ENCODE measurements at regions not wholly inside any gene's neighbourhood (a gene's known extent, or its start where the extent isn't known, plus 50 kb on each side); places are given as distances from the start of the nearest gene placed in this dataset.

- no peak for ATAC-seq (ENCODE audit: poor library complexity)
- no peak for DNase-seq
- intact Hi-C loops (cut with DNase I): no loop called here
These were observed 82.0 kb upstream of the FSTL4 start for GRCh38 chr5:133694181-133694831.

DNA sequence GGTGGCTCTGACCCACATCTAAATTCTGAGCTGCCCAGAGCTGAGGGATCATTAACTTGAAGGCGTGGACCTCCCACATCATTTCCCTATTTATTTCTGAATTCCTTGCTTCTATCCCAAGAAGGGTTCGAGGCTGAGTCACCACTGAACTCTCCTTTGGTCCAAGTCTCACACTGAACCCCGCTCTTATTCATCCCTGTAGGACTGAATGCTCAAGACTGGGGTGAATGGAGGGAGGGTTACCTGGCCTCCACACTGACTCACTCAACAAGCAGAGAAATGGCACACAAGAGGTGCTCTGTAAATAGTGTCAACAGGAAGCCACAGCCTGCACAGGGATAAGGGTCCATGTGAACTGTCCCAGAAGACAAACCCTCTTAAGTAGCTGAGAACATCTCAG is 79.1 kb upstream of the FSTL4 start:
- ATAC-seq (ENCODE audit: poor library complexity) (no peak), DNase-seq (no peak)
- intact Hi-C loops (cut with DNase I): no loop called here

- ATAC-seq (ENCODE audit: poor library complexity): no peak
- intact Hi-C loops (cut with DNase I): no loop called here
- DNase-seq: no peak
These were observed 78.4 kb upstream of the FSTL4 start for GRCh38 chr5:133690746-133691145.

- intact Hi-C loops (cut with DNase I): no loop called here
These were observed 76.0 kb upstream of the FSTL4 start for GRCh38 chr5:133688391-133688790.

DNA sequence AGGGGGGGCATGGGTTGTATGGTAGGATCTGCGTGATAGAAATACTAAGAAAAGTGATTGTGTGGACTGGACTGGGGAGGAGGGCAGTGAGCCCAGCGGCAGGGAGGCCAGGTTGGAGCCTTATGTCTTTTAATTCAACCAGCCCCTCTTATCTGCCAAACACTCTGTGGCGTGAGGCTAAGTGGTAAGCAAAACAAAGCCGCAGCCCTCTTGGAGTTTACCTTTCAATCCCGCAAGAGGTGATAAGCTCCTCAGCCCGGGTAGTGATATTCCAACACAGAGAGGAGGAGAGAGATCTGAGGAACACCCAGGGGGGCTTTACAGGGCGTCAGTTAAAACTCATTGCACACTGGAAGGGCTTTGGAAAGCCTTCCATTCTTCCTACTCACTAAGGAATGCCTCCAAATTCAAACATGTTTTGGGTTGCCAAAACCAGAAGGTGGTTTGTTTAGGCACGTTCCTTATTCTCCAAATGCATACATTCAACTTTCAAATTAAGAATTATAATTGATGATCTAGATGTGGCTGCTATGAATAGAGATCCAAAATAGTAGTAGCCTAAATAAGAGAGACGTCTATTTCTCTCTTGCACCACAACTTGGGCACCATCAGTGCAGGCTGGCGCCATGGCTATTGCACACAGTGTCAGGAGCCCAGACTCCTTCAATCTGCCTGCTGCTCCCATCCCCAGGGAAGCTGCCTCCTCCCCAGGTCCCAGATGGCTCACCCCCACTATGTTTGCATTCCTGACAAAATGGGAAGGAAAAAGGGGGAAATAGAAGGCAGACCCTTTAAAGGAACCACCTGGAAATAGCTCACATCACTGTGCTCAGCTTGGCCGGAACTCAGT is 75.1 kb upstream of the FSTL4 start:
- DNase-seq: no peak
- intact Hi-C loops (cut with DNase I): no loop called here
- ATAC-seq (ENCODE audit: poor library complexity): no peak

More at GRCh38 chr5:133688391-133688790, 76.0 kb upstream of the FSTL4 start:
- ATAC-seq (ENCODE audit: poor library complexity) (no peak), DNase-seq (no peak)

DNA sequence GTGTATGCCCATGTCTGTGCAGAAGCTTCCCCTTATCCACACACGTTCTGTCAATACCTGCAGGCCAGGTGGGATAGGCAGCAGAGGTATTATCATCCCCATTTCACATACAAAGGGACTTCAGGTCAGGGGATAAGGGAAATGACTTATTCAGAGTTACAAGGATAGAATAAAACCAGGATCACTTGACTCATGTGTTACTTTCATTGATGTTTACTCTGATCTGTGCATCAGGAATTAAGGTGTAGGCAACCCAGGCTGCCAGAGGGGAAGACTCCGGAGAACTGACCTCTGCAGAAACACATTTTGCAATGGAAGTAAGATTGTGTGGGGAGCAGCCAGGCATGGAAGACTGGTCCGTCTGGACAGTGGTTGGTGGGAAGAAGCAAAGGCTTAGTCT is 74.2 kb upstream of the FSTL4 start:
- DNase-seq: no peak
- intact Hi-C loops (cut with DNase I): no loop called here
- ATAC-seq (ENCODE audit: poor library complexity): no peak

GRCh38 chr5:133685402-133686018 is 73.2 kb upstream of the FSTL4 start:
- intact Hi-C loops (cut with DNase I): no loop called here
- ATAC-seq (ENCODE audit: poor library complexity): no peak
- no peak for DNase-seq

GRCh38 chr5:133683646-133684596 is 71.6 kb upstream of the FSTL4 start:
- no peak for DNase-seq
- intact Hi-C loops (cut with DNase I): no loop called here
- no peak for ATAC-seq (ENCODE audit: poor library complexity)

DNA sequence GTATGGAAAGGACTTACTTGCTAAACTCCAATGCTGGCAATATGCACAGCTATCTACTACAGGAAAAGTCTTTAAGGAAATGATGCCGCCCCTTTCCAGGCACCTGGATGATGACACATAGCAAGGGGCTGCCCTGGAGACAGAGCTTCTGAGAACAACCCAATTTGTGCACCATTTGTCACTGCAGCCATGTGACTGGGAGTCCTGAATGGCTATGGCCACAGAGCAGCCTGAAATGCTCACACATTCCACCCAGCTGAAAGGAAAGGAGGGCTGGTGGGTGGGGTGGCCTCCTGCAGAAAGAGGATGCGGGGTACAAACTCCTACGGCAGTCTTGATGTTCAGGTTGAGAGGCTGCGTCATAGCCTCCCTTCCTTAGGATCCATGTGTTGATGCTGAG is 70.1 kb upstream of the FSTL4 start:
- DNase-seq: no peak
- no peak for ATAC-seq (ENCODE audit: poor library complexity)
- intact Hi-C loops (cut with DNase I): no loop called here

DNA sequence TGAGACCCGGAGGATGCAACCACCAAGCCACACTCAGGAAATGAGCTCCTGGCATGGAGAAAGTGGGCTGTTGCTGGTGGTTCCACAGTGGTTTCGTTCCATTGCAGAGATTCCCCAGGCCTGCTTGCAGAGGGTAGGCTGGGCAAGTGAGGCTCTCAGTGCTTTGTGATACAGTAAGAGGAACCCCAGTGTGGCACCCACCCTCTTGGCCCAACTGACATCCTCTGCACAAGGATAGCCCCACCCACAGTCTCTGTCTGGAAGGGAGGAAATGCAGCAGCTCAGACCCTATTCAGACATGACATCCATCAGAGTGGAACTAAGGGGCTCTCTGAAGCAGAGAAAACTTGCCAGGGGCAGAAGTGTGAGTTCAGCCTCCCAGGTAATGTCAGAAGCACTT is 69.6 kb upstream of the FSTL4 start:
- DNase-seq (no peak), ATAC-seq (ENCODE audit: poor library complexity) (no peak)
- intact Hi-C loops (cut with DNase I): no loop called here

DNA sequence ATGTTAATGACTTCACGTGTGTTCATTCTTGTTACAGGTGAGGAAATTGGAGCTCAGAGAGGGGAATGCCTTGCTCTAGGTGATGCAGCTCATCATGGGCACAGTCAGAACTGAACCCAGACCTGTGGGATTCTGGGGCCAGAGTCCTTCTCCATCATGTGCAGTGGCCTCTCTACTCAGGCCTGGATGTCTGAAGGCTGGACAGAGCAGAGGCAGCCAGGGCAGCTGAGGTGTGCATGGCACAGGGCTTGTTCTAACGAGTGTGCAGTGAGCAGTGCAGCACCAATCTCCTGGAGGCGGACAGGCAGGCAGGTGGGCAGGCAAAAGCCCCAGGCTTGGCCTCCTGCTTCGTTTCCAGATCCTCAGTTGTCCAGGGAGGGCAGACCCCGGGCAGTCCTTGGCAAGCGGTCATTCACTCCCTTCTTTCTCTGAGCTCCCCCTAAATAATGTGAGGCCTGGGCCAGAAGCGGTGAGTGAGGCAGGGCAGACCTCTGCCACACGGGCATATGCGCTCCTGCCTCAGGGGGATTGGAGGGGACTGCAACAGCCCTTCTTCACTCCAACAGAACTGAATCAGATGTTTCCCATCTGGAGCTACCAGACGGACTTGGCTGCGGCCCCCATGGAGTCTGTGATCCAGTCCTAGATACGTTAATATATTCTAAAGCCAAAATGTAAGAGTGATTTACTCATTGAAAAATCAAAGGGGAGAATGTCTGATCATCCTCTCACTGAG is 68.7 kb upstream of the FSTL4 start:
- DNase-seq (no peak), ATAC-seq (ENCODE audit: poor library complexity) (no peak)
- intact Hi-C loops (cut with DNase I): no loop called here

DNA sequence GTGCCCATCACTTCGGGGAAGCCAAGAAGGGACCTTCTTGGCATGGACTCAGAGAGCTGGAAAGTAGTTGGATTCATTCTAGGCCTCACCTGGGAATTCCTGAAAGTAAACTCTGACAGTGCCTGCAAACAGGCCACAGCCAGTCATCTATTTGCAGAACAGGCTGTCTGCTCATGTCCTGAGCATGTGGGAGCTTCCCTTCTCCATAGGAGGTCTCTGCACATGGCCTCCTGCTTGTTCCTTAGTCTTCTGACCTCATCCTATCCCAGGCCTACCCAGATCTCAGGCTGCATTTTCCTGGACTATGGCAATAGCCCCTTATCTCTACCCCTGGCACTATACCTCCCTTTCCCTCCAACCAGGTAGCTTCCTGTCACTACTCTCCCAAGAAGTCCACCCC is 67.2 kb upstream of the FSTL4 start:
- ATAC-seq (ENCODE audit: poor library complexity): no peak
- intact Hi-C loops (cut with DNase I): no loop called here
- no peak for DNase-seq

DNA sequence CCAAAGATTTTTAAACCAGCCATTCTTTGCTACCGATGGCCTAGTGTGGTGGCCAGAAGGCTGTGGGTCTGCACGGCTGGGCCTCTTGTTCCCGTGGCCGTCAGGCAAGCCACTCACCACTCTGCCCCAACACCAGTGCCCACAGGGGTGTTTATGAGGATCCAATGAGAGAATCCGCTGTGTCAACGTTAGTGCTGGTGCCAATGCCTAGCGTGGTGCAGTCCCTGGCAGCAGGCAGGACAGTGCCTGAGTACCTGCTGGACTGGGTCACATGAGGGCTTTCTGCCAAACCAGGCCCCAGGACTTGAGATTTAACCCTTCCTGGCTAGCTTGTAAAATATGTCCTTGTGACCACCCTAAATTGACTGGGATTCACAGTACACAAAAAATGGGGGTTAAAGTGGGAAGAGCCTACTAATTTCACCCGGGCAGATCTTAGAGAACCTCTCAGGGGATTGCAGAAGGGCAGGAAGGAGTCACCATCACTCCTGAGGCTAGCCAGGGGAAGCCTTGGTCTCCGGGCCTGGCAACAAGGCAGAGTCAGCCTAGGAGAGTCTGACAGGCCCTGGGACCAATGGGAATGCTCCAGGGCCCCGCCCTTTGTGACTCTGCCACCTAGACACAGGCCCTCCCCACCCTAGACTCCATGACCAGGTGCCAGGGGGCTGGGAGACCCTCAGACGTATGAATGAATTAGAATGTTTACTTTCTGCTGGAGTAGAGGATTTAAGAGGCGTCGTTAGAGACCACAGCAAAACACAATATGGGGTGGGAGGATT is 63.2 kb upstream of the FSTL4 start:
- DNase-seq (no peak), ATAC-seq (ENCODE audit: poor library complexity) (no peak)
- intact Hi-C loops (cut with DNase I): no loop called here

DNA sequence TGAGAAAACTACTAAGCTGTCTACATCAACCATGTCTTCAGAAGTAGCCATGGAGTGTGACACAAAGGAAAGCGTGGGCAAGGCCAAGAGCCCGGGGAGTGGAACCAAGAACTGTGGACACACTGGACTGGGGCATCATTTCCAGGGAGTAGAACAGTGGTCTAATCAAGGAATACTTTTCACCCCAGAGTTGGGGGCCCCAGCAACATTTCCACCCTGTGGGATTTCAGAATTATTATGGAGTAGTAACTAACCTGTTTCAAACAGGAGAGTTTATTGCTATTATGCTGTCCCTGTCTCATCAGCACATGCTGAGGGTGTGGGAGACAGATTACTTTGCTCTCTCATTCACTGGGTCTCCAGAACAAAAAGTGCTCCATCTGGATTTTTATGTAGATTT is 58.0 kb upstream of the FSTL4 start:
- no peak for ATAC-seq (ENCODE audit: poor library complexity)
- intact Hi-C loops (cut with DNase I): no loop called here
- DNase-seq: no peak

DNA sequence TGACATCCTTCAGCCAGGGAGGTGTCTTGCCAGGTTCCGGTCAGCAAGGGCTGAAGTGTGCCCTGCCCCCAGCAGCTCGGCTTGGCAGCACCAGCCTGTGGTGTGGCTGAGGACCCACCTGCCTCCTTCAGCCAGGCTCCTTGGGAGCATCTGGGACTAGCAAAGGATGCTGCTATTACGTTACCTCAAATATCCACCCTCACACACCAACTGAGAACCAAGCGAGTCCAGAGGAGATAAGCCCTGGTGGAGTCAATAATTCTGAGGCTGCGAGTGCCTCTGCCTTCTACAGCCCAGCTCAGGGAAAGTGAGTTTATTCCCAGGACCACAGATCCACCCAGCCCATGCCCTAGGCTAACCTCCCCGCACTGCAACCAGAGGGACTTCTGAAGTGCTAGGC is 57.1 kb upstream of the FSTL4 start:
- intact Hi-C loops (cut with DNase I): no loop called here
- ATAC-seq (ENCODE audit: poor library complexity): no peak
- no peak for DNase-seq

DNA sequence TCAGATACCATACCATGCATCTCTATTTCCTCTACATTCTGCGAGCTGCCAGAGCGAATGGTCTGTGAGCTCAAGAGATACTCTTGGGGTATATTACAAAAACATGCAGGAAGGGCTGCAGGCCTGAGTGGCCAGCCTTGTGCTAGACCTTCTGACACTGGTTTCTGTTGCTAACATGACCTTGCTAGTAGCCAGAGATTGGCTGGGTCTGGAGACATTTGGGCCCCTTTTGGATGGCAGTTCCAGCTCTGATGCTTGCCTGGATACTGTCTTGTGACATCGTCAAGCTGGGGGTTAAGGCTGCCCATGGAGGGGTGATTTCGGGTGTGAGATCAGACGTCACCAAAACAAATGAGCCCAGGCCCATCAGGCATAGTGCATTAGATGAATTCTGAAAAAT is 56.1 kb upstream of the FSTL4 start:
- ATAC-seq (ENCODE audit: poor library complexity) (no peak), DNase-seq (no peak)
- intact Hi-C loops (cut with DNase I): no loop called here

- no peak for DNase-seq
- ATAC-seq (ENCODE audit: poor library complexity): no peak
- intact Hi-C loops (cut with DNase I): no loop called here
These were observed 54.9 kb upstream of the FSTL4 start for GRCh38 chr5:133667217-133667616.

GRCh38 chr5:133665571-133665970 is 53.2 kb upstream of the FSTL4 start:
- intact Hi-C loops (cut with DNase I): no loop called here
- no peak for ATAC-seq (ENCODE audit: poor library complexity)
- no peak for DNase-seq
